ENCODE measurements at regions not wholly inside any gene's neighbourhood (a gene's known extent, or its start where the extent isn't known, plus 50 kb on each side); places are given as distances from the start of the nearest gene placed in this dataset.
"Not testable (repeated sequence)": the region's sequence is repeated elsewhere in the genome, so short reads cannot be mapped to it uniquely, and the experiment has no call there.

- H3K27me3 ChIP-seq (ENCODE audit: low read length), result no peaks in the 10 kb centered on the region
- BruUV-seq (replicated peaks), result no TSS peak
- no peaks in the 10 kb centered on the region for H3F3A ChIP-seq (ENCODE audit: low read length, unreplicated experiment)
- H3K9me3 ChIP-seq (ENCODE audit: low read length), result no peaks in the 10 kb centered on the region
- H3K79me2 ChIP-seq (ENCODE audit: low read length), result no peaks in the 10 kb centered on the region
- no peaks in the 10 kb centered on the region for H3K4me1 ChIP-seq (ENCODE audit: insufficient read depth, low read length)
- H3K9ac ChIP-seq (ENCODE audit: low read length), result no peak overlapping the region
- no peaks in the 10 kb centered on the region for H3K36me3 ChIP-seq (ENCODE audit: low read depth, low read length)
- POLR2A ChIA-PET (ENCODE audit: unreplicated experiment), result no interaction called here
- no peak overlapping the region for H2AFZ ChIP-seq (ENCODE audit: low read length)
- no peak for ATAC-seq
- H3K4me2 ChIP-seq (ENCODE audit: low read length), result no peak overlapping the region
- H3K9me2 ChIP-seq (replicated peaks; ENCODE audit: low read length), result no peaks in the 10 kb centered on the region
- CTCF ChIA-PET, result no interaction called here
- no peak overlapping the region for H3K4me3 ChIP-seq (ENCODE audit: low read length)
- no peak for DNase-seq
- no peak for TF ChIP-seq EZH2 (IDR thresholded peaks at IDR 0.05; ENCODE audit: low read length, unreplicated experiment)
- no peak for TF ChIP-seq CTCF (conservative IDR thresholded peaks at IDR 0.05; ENCODE audit: low read depth, low read length)
- no peak for TF ChIP-seq EZH2phosphoT487 (IDR thresholded peaks at IDR 0.05; ENCODE audit: borderline replicate concordance, low read length)
- intact Hi-C loops (cut with micrococcal nuclease), result no loop called here
- H3K27ac ChIP-seq (ENCODE audit: low read length), result no peak overlapping the region
- no peaks in the 10 kb centered on the region for H4K20me1 ChIP-seq (ENCODE audit: low read length)
Observed at GRCh38 chr2:183476490-183476889, 352.2 kb downstream of the NUP35 start.

GRCh38 chr2:183477296-183477695 lies 353.1 kb downstream of the NUP35 start:
- Histone ChIP-seq H3K36me3 (ENCODE audit: low read depth, low read length) (no peaks in the 10 kb centered on the region), H3K9ac (ENCODE audit: low read length) (no peak overlapping the region), H3K4me1 (ENCODE audit: insufficient read depth, low read length) (no peaks in the 10 kb centered on the region), H4K20me1 (ENCODE audit: low read length) (no peaks in the 10 kb centered on the region), H3K9me2 (replicated peaks; ENCODE audit: low read length) (no peaks in the 10 kb centered on the region), H3K27me3 (ENCODE audit: low read length) (no peaks in the 10 kb centered on the region), H3K79me2 (ENCODE audit: low read length) (no peaks in the 10 kb centered on the region), H3F3A (ENCODE audit: low read length, unreplicated experiment) (no peaks in the 10 kb centered on the region), H3K4me2 (ENCODE audit: low read length) (no peak overlapping the region), H3K9me3 (ENCODE audit: low read length) (no peaks in the 10 kb centered on the region), H2AFZ (ENCODE audit: low read length) (no peak overlapping the region), H3K4me3 (ENCODE audit: low read length) (no peak overlapping the region), H3K27ac (ENCODE audit: low read length) (no peak overlapping the region)
- TF ChIP-seq EZH2 (IDR thresholded peaks at IDR 0.05; ENCODE audit: low read length, unreplicated experiment) (no peak), EZH2phosphoT487 (IDR thresholded peaks at IDR 0.05; ENCODE audit: borderline replicate concordance, low read length) (no peak), CTCF (conservative IDR thresholded peaks at IDR 0.05; ENCODE audit: low read depth, low read length) (no peak)
- DNase-seq (no peak), ATAC-seq (no peak)
- CTCF ChIA-PET, result no interaction called here
- POLR2A ChIA-PET (ENCODE audit: unreplicated experiment), result no interaction called here
- BruUV-seq (replicated peaks), result no TSS peak
- intact Hi-C loops (cut with micrococcal nuclease), result no loop called here

GRCh38 chr2:183478941-183479595 lies 354.8 kb downstream of the NUP35 start:
- H3K27ac ChIP-seq (ENCODE audit: low read length); DNase-seq; H3K9ac ChIP-seq (ENCODE audit: low read length); H3K36me3 ChIP-seq (ENCODE audit: low read depth, low read length); ATAC-seq; H3K4me1 ChIP-seq (ENCODE audit: insufficient read depth, low read length); H3K9me3 ChIP-seq (ENCODE audit: low read length); H3K4me2 ChIP-seq (ENCODE audit: low read length); H3K4me3 ChIP-seq (ENCODE audit: low read length); H3F3A ChIP-seq (ENCODE audit: low read length, unreplicated experiment); H4K20me1 ChIP-seq (ENCODE audit: low read length); H3K9me2 ChIP-seq (replicated peaks; ENCODE audit: low read length); CTCF ChIA-PET; POLR2A ChIA-PET (ENCODE audit: unreplicated experiment); H3K27me3 ChIP-seq (ENCODE audit: low read length); H3K79me2 ChIP-seq (ENCODE audit: low read length); BruUV-seq (replicated peaks); intact Hi-C loops (cut with micrococcal nuclease); H2AFZ ChIP-seq (ENCODE audit: low read length): not testable (repeated sequence)
